SK-N-MC (cell line): ENCODE measurements at regions not wholly inside any gene's neighbourhood (a gene's known extent, or its start where the extent isn't known, plus 50 kb on each side); places are given as distances from the start of the nearest gene placed in this dataset.

ENCODE experiments used
- EZH2 ChIP-seq: fragments of 200-600 bp; sonication (generic); IDR thresholded peaks from one replicate; pipeline ENCODE4 v1.6.1; 2017; ENCODE audit warnings: antibody characterized with exemption
- POLR2AphosphoS5 ChIP-seq: IDR thresholded peaks from 2 replicates; pipeline ENCODE4 v1.6.1; 2012; ENCODE audit warnings: mild to moderate bottlenecking, low read depth, low read length, borderline replicate concordance

- no peak for TF ChIP-seq POLR2AphosphoS5
- TF ChIP-seq EZH2 = no peak
Measured at GRCh38 chr13:50403311-50403710, 388.1 kb downstream of the KCNRG start.
